IMR-90 (cell line): ENCODE measurements at regions not wholly inside any gene's neighbourhood (a gene's known extent, or its start where the extent isn't known, plus 50 kb on each side); places are given as distances from the start of the nearest gene placed in this dataset.

ENCODE experiments used
- ATAC-seq: fragments of 200-7000 bp; cut with Tn5 transposase; 2 replicates; pipeline ENCODE4 v1.9.1; 2020; ENCODE audit warnings: low read depth, mild to moderate bottlenecking, moderate library complexity
- BruUV-seq: library from RNA; stranded (reverse); fragments of 400-500 nt; replicated peaks from 2 replicates; lab custom pipeline; 2021; lab: Mats Ljungman, UMichigan
- CTCF ChIA-PET: fragments of 300-600 bp; formaldehyde crosslinking; extraction: SDS; loops from one replicate; lab custom pipeline; 2021; ENCODE audit warnings: antibody characterized with exemption; lab: Yijun Ruan, JAX
- POLR2A ChIA-PET: fragments of 300-600 bp; sonication (Branson Sonifier 250); formaldehyde crosslinking; loops from one replicate; lab custom pipeline; 2022; ENCODE audit warnings: antibody characterized with exemption; ENCODE audit not compliant: unreplicated experiment; lab: Charles Lee
- DNase-seq: peaks from one replicate; pipeline ENCODE4 v3.0.0; 2013
- H2AFZ ChIP-seq: replicated peaks from 2 replicates; pipeline ENCODE3; 2013; ENCODE audit warnings: low read length, mild to moderate bottlenecking; ENCODE audit not compliant: poor library complexity
- H2AK5ac ChIP-seq: 2 replicates; pipeline ENCODE4 v1.6.1; 2013; ENCODE audit warnings: low read depth, low read length, inconsistent platforms
- H2AK9ac ChIP-seq: replicated peaks from 2 replicates; pipeline ENCODE3; 2013; ENCODE audit warnings: mild to moderate bottlenecking, low read depth, low read length, moderate library complexity; ENCODE audit not compliant: poor library complexity
- H2BK120ac ChIP-seq: 2 replicates; pipeline ENCODE4 v1.6.1; 2013; ENCODE audit warnings: low read depth, low read length, inconsistent platforms
- H2BK15ac ChIP-seq: 3 replicates; pipeline ENCODE4 v1.6.1; 2013; ENCODE audit warnings: low read depth, low read length, inconsistent platforms
- H2BK20ac ChIP-seq: 2 replicates; pipeline ENCODE4 v1.6.1; 2013; ENCODE audit warnings: low read depth, mild to moderate bottlenecking, inconsistent platforms, low read length, moderate library complexity
- H2BK5ac ChIP-seq: 2 replicates; pipeline ENCODE4 v1.6.1; 2013; ENCODE audit warnings: mild to moderate bottlenecking, low read depth, low read length, inconsistent platforms; ENCODE audit not compliant: poor library complexity, severe bottlenecking
- H3K14ac ChIP-seq: replicated peaks from 2 replicates; pipeline ENCODE4 v1.6.1; 2013; ENCODE audit warnings: low read depth, low read length, inconsistent platforms
- H3K18ac ChIP-seq: 2 replicates; pipeline ENCODE4 v1.6.1; 2013; ENCODE audit warnings: low read depth, low read length, control low read depth
- H3K23ac ChIP-seq: 2 replicates; pipeline ENCODE4 v1.6.1; 2013; ENCODE audit warnings: low read depth, low read length, inconsistent platforms
- H3K27ac ChIP-seq: 2 replicates; pipeline ENCODE4 v1.5.1; 2013; ENCODE audit warnings: mild to moderate bottlenecking, control low read depth, low read length; ENCODE audit not compliant: insufficient read depth
- H3K27me3 ChIP-seq: 2 replicates; pipeline ENCODE4 v1.6.1; 2013; ENCODE audit warnings: low read length; ENCODE audit not compliant: control insufficient read depth, insufficient read depth
- H3K36me3 ChIP-seq: 2 replicates; pipeline ENCODE4 v1.6.1; 2013; ENCODE audit warnings: low read length, mixed read lengths; ENCODE audit not compliant: control insufficient read depth, insufficient read depth
- H3K4ac ChIP-seq: 2 replicates; pipeline ENCODE4 v1.6.1; 2013; ENCODE audit warnings: low read depth, low read length, inconsistent platforms
- H3K4me1 ChIP-seq: 2 replicates; pipeline ENCODE4 v1.6.1; 2013; ENCODE audit warnings: low read length, mixed read lengths; ENCODE audit not compliant: control insufficient read depth, insufficient read depth
- H3K4me2 ChIP-seq: 2 replicates; pipeline ENCODE4 v1.6.1; 2013; ENCODE audit warnings: low read depth, mild to moderate bottlenecking, control low read depth, low read length, moderate library complexity
- H3K4me3 ChIP-seq: 2 replicates; pipeline ENCODE4 v1.5.1; 2013; ENCODE audit warnings: low read depth, mild to moderate bottlenecking, control low read depth, low read length, moderate library complexity; ENCODE audit not compliant: insufficient read depth
- H3K56ac ChIP-seq: 2 replicates; pipeline ENCODE4 v1.6.1; 2013; ENCODE audit warnings: low read length, inconsistent platforms; ENCODE audit not compliant: insufficient read depth; ENCODE audit errors: extremely low read depth
- H3K79me1 ChIP-seq, 2 experiments: 2 replicates each; pipeline ENCODE4 v1.6.1; 2013; ENCODE audit warnings: low read length in 2 of 2, inconsistent platforms in 1 of 2, low read depth in 1 of 2
- H3K9ac ChIP-seq: 2 replicates; pipeline ENCODE4 v1.6.1; 2013; ENCODE audit warnings: low read depth, low read length, control low read depth
- H3K9me1 ChIP-seq: 2 replicates; pipeline ENCODE4 v1.6.1; 2013; ENCODE audit warnings: low read length, inconsistent platforms; ENCODE audit not compliant: insufficient read depth
- H3K9me3 ChIP-seq: 2 replicates; pipeline ENCODE4 v1.6.1; 2013; ENCODE audit warnings: low read length; ENCODE audit not compliant: control insufficient read depth, insufficient read depth
- H4K20me1 ChIP-seq: 2 replicates; pipeline ENCODE4 v1.6.1; 2013; ENCODE audit warnings: low read length, inconsistent platforms; ENCODE audit not compliant: insufficient read depth
- H4K5ac ChIP-seq: 2 replicates; pipeline ENCODE4 v1.6.1; 2013; ENCODE audit warnings: mild to moderate bottlenecking, low read depth, low read length, control low read depth
- H4K8ac ChIP-seq, 2 experiments: 2 replicates each; pipeline ENCODE4 v1.6.1; 2013; ENCODE audit warnings: low read depth in 2 of 2, low read length in 2 of 2, control low read depth in 1 of 2, inconsistent platforms in 1 of 2
- H4K91ac ChIP-seq: 2 replicates; pipeline ENCODE4 v1.6.1; 2013; ENCODE audit warnings: low read depth, low read length, inconsistent platforms; ENCODE audit not compliant: insufficient read depth
- BHLHE40 ChIP-seq: fragments of 150-350 bp; IDR thresholded peaks from 2 replicates; pipeline ENCODE4 v1.6.1; 2016; ENCODE audit warnings: mild to moderate bottlenecking, low read depth, low read length
- CEBPB ChIP-seq: IDR thresholded peaks from 2 replicates; pipeline ENCODE4 v1.6.1; 2012; ENCODE audit warnings: low read depth, low read length, improper control_type of control experiment
- CHD1 ChIP-seq: IDR thresholded peaks from 2 replicates; pipeline ENCODE4 v1.6.1; 2012; ENCODE audit warnings: low read depth, low read length, improper control_type of control experiment
- CTCF ChIP-seq: conservative IDR thresholded peaks from 2 replicates; pipeline ENCODE4 v1.5.1; 2012; ENCODE audit warnings: mild to moderate bottlenecking, low read depth, low read length, improper control_type of control experiment
- ELK1 ChIP-seq: fragments of 150-350 bp; IDR thresholded peaks from 2 replicates; pipeline ENCODE4 v1.6.1; 2016; ENCODE audit warnings: low read depth, mild to moderate bottlenecking, low read length, moderate library complexity, borderline replicate concordance
- FOS ChIP-seq: fragments of 150-350 bp; IDR thresholded peaks from 2 replicates; pipeline ENCODE4 v1.6.1; 2016; ENCODE audit warnings: low read depth, low read length
- MAFK ChIP-seq: IDR thresholded peaks from 2 replicates; pipeline ENCODE4 v1.6.1; 2012; ENCODE audit warnings: low read depth, low read length, improper control_type of control experiment
- MAZ ChIP-seq: IDR thresholded peaks from 2 replicates; pipeline ENCODE4 v1.6.1; 2012; ENCODE audit warnings: low read depth, mild to moderate bottlenecking, low read length, improper control_type of control experiment, moderate library complexity, borderline replicate concordance
- MXI1 ChIP-seq: IDR thresholded peaks from 2 replicates; pipeline ENCODE4 v1.6.1; 2012; ENCODE audit warnings: low read depth, mild to moderate bottlenecking, low read length, moderate library complexity, borderline replicate concordance
- NFE2L2 ChIP-seq: fragments of 150-350 bp; IDR thresholded peaks from 2 replicates; pipeline ENCODE4 v1.6.1; 2016; ENCODE audit warnings: low read depth, mild to moderate bottlenecking, low read length
- POLR2A ChIP-seq: IDR thresholded peaks from 2 replicates; pipeline ENCODE4 v1.6.1; 2012; ENCODE audit warnings: mild to moderate bottlenecking, low read depth, low read length
- RAD21 ChIP-seq: IDR thresholded peaks from 2 replicates; pipeline ENCODE4 v1.6.1; 2012; ENCODE audit warnings: low read length, improper control_type of control experiment
- RCOR1 ChIP-seq: IDR thresholded peaks from 2 replicates; pipeline ENCODE4 v1.6.1; 2012; ENCODE audit warnings: mild to moderate bottlenecking, low read length, improper control_type of control experiment; ENCODE audit not compliant: insufficient replicate concordance
- RFX5 ChIP-seq: IDR thresholded peaks from 2 replicates; pipeline ENCODE4 v1.8.0; 2012; ENCODE audit warnings: low read depth, mild to moderate bottlenecking, low read length, moderate library complexity
- SMC3 ChIP-seq: fragments of 150-350 bp; IDR thresholded peaks from 2 replicates; pipeline ENCODE4 v1.6.1; 2016; ENCODE audit warnings: low read depth, mild to moderate bottlenecking, antibody characterized with exemption, low read length, moderate library complexity
- WGBS, 2 experiments: methylation state at CpG; one replicate each; pipeline versions ENCODE4 v1.1.5 to v1.1.7; 2013; ENCODE audit warnings: missing lambda C conversion rate in 2 of 2; ENCODE audit not compliant: insufficient read length in 1 of 2; ENCODE audit errors: extremely low coverage in 2 of 2; 5-methylcytosine and 5-hydroxymethylcytosine counted together
- dilution Hi-C: fragments of 300-500 bp; cut with HindIII; formaldehyde crosslinking; loops from one replicate; pipeline ENCODE4 v1.14.3; 2018; ENCODE audit warnings: low sequenced_read_pairs; ENCODE audit not compliant: unreplicated experiment
- in situ Hi-C: fragments of 300-500 bp; cut with MboI; formaldehyde crosslinking; loops from 3 replicates; pipeline ENCODE4 v1.14.3; 2019; ENCODE audit warnings: low sequenced_read_pairs, inconsistent platforms, mixed read lengths
- intact Hi-C: fragments of 100-400 bp; cut with micrococcal nuclease; formaldehyde crosslinking; loops from 2 replicates; pipeline ENCODE4 v1.10.0; 2022
- TF ChIP-seq, protein P1 (sequence below): fragments of 150-350 bp; IDR thresholded peaks from 2 replicates; pipeline ENCODE4 v1.6.1; 2017; ENCODE audit warnings: mild to moderate bottlenecking, antibody characterized with exemption, low read length, low read depth

- Histone ChIP-seq H3K4me1 (peaks cover 23% of the 10 kb centered on the region), H3K27me3 (no peaks in the 10 kb centered on the region), H4K20me1 (peaks cover 89% of the 10 kb centered on the region), H4K5ac (no peak overlapping the region), H3K9me1 (peaks cover 26% of the 10 kb centered on the region), H3K9me3 (no peaks in the 10 kb centered on the region), H3K56ac (no peak overlapping the region), H3K14ac (no peak overlapping the region), H2BK5ac (no peak overlapping the region), H3K36me3 (no peaks in the 10 kb centered on the region; the same call in none of the 2 replicates), H3K4me3 (no peak overlapping the region), H3K4me2 (no peak overlapping the region), H3K4ac (no peak overlapping the region), H4K8ac (no peak overlapping the region), H3K79me1 (peaks cover 36 to 81% of the 10 kb centered on the region in 2 experiments), H3K9ac (no peak overlapping the region), H3K18ac (no peak overlapping the region), H2AK5ac (no peak overlapping the region), H3K27ac (no peak overlapping the region), H3K23ac (0 out of 2 replicates have a peak overlapping the region, but pooled peaks have one; percentile 24), H2BK20ac (no peak overlapping the region), H2BK120ac (no peak overlapping the region), H2BK15ac (no peak overlapping the region), H4K91ac (no peak overlapping the region), H2AK9ac (peak overlapping the region; percentile 45), H2AFZ (no peak overlapping the region)
- ATAC-seq: no peak
- POLR2A ChIA-PET: no interaction called here
- TF ChIP-seq NFE2L2 (no peak), RAD21 (no peak), BHLHE40 (no peak), ELK1 (no peak), CEBPB (no peak), MAZ (no peak), MAFK (no peak), RCOR1 (no peak), FOS (no peak), RFX5 (no peak), CHD1 (no peak), SMC3 (no peak), CTCF (no peak), POLR2A (no peak), MXI1 (no peak)
- TF ChIP-seq, protein P1, sequence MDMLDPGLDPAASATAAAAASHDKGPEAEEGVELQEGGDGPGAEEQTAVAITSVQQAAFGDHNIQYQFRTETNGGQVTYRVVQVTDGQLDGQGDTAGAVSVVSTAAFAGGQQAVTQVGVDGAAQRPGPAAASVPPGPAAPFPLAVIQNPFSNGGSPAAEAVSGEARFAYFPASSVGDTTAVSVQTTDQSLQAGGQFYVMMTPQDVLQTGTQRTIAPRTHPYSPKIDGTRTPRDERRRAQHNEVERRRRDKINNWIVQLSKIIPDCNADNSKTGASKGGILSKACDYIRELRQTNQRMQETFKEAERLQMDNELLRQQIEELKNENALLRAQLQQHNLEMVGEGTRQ: no peak
- WGBS, 2 experiments: 93% methylated on average over 3 of the region's 6 CpGs; no CpG with 5 or more reads in 1 of the 2 experiments
- intact Hi-C loops: no loop called here
- CTCF ChIA-PET: no interaction called here
- BruUV-seq: no TSS peak
- dilution Hi-C loops: no loop called here
- DNase-seq: no peak
- in situ Hi-C loops: no loop called here
Measured at GRCh38 chr1:201683397-201683796, 144.5 kb downstream of the NAV1 start.
